SK-N-SH (cell line): ENCODE measurements at regions not wholly inside any gene's neighbourhood (a gene's known extent, or its start where the extent isn't known, plus 50 kb on each side); places are given as distances from the start of the nearest gene placed in this dataset.

ENCODE experiments used
- CTCF ChIA-PET: fragments of 300-600, 350-600 bp; formaldehyde crosslinking; extraction: SDS; loops from one replicate; lab custom pipeline; 2021; lab: Yijun Ruan, JAX
- POLR2A ChIA-PET: fragments of 350-600 bp; sonication (Branson Sonifier 250); formaldehyde crosslinking; extraction: SDS; loops from one replicate; lab custom pipeline; 2020; ENCODE audit warnings: antibody characterized with exemption, inconsistent platforms; lab: Yijun Ruan, JAX
- DNase-seq: peaks from one replicate; pipeline ENCODE4 v3.0.0; 2012
- H2AFZ ChIP-seq: fragments of 200-600 bp; sonication (generic); 2 replicates; pipeline ENCODE4 v1.8.1; 2016; ENCODE audit warnings: antibody characterized with exemption, mild to moderate bottlenecking, low read depth
- H3F3A ChIP-seq: fragments of 200-600 bp; sonication (generic); replicated peaks from 2 replicates; pipeline ENCODE3; 2016; ENCODE audit warnings: antibody characterized with exemption, mild to moderate bottlenecking; ENCODE audit not compliant: insufficient read depth
- H3K27ac ChIP-seq, 2 experiments: fragments of 200-500 bp in 1 of 2; fragments of 200-600 bp in 1 of 2; sonication (Bioruptor generic) in 1 of 2; sonication (generic), shearing (Covaris generic) in 1 of 2; 2 replicates each; pipeline versions ENCODE4 v1.5.1 to v1.6.1; 2014 to 2016; ENCODE audit warnings: low read depth in 2 of 2, inconsistent platforms in 1 of 2, low read length in 1 of 2, mild to moderate bottlenecking in 1 of 2, mixed read lengths in 1 of 2
- H3K27me3 ChIP-seq: fragments of 200-600 bp; sonication (generic), shearing (Covaris generic); 2 replicates; pipeline ENCODE4 v1.6.1; 2016; ENCODE audit warnings: mixed run types; ENCODE audit not compliant: insufficient read depth
- H3K36me3 ChIP-seq, 2 experiments: fragments of 200-500 bp in 1 of 2; fragments of 200-600 bp in 1 of 2; sonication (Bioruptor generic) in 1 of 2; sonication (generic) in 1 of 2; replicated peaks in 1 of 2; 2 replicates each; pipeline versions ENCODE3 to v1.5.1; 2014 to 2016; ENCODE audit warnings: low read length in 1 of 2, mild to moderate bottlenecking in 1 of 2; ENCODE audit not compliant: insufficient read depth in 2 of 2, control insufficient read depth in 1 of 2
- H3K4me1 ChIP-seq, 2 experiments: fragments of 200-500 bp in 1 of 2; fragments of 200-600 bp in 1 of 2; sonication (Bioruptor generic) in 1 of 2; sonication (generic), shearing (Covaris generic) in 1 of 2; 2 replicates each; pipeline versions ENCODE4 v1.5.1 to v1.6.1; 2014 to 2016; ENCODE audit warnings: low read depth in 1 of 2, low read length in 1 of 2, mixed run types in 1 of 2; ENCODE audit not compliant: insufficient read depth in 2 of 2, control insufficient read depth in 1 of 2
- H3K4me2 ChIP-seq: fragments of 200-600 bp; sonication (generic), shearing (Covaris generic); 2 replicates; pipeline ENCODE4 v1.6.1; 2017; ENCODE audit warnings: mixed run types
- H3K4me3 ChIP-seq, 2 experiments: fragments of 200-500 bp in 1 of 2; fragments of 200-600 bp in 1 of 2; sonication (Bioruptor generic) in 1 of 2; sonication (generic), shearing (Covaris generic) in 1 of 2; 2 replicates each; pipeline versions ENCODE4 v1.5.1 to v1.8.1; 2014 to 2016; ENCODE audit warnings: low read depth in 2 of 2, inconsistent platforms in 1 of 2, low read length in 1 of 2, mild to moderate bottlenecking in 1 of 2, mixed read lengths in 1 of 2, moderate library complexity in 1 of 2
- H3K79me2 ChIP-seq: fragments of 200-600 bp; sonication (generic); 2 replicates; pipeline ENCODE4 v1.8.1; 2017; ENCODE audit warnings: mild to moderate bottlenecking; ENCODE audit not compliant: insufficient read depth
- H3K9ac ChIP-seq: fragments of 200-600 bp; sonication (generic); 2 replicates; pipeline ENCODE4 v1.6.1; 2017; ENCODE audit warnings: mixed run types
- H3K9me2 ChIP-seq: fragments of 200-600 bp; sonication (generic); 2 replicates; pipeline ENCODE4 v1.6.1; 2017; ENCODE audit warnings: mixed run types
- H3K9me3 ChIP-seq: fragments of 200-600 bp; sonication (generic); 2 replicates; pipeline ENCODE4 v1.6.1; 2017; ENCODE audit warnings: mixed run types, mild to moderate bottlenecking, moderate library complexity
- H4K20me1 ChIP-seq: fragments of 200-600 bp; sonication (generic); 2 replicates; pipeline ENCODE4 v1.6.1; 2017; ENCODE audit warnings: mild to moderate bottlenecking, mixed run types; ENCODE audit not compliant: insufficient read depth
- CTCF ChIP-seq: fragments of 200-600 bp; sonication (generic); IDR thresholded peaks from 2 replicates; pipeline ENCODE4 v1.6.1; 2017; ENCODE audit warnings: antibody characterized with exemption, mild to moderate bottlenecking, moderate library complexity
- EZH2phosphoT487 ChIP-seq: fragments of 200-600 bp; sonication (generic); IDR thresholded peaks from 2 replicates; pipeline ENCODE4 v1.6.1; 2017; ENCODE audit warnings: low read depth, mixed run types, mild to moderate bottlenecking, antibody characterized with exemption, moderate library complexity, borderline replicate concordance
- FOXJ3 ChIP-seq: sonication (generic); formaldehyde crosslinking; IDR thresholded peaks from 2 replicates; pipeline ENCODE4 v1.5.1; 2020; ENCODE audit warnings: mild to moderate bottlenecking, missing genetic modification reagents
- FOXM1 ChIP-seq: IDR thresholded peaks from 2 replicates; pipeline ENCODE4 v1.4.0; 2012; ENCODE audit warnings: low read depth, mild to moderate bottlenecking
- JUND ChIP-seq: IDR thresholded peaks from 2 replicates; pipeline ENCODE4 v1.4.0; 2012
- NRF1 ChIP-seq: IDR thresholded peaks from 2 replicates; pipeline ENCODE4 v1.6.1; 2012; ENCODE audit warnings: low read depth, mild to moderate bottlenecking, low read length
- PBX3 ChIP-seq: IDR thresholded peaks from 2 replicates; pipeline ENCODE4; 2012
- RCOR1 ChIP-seq: fragments of 150-350 bp; IDR thresholded peaks from 2 replicates; pipeline ENCODE4 v1.6.1; 2017; ENCODE audit warnings: antibody characterized with exemption, low read length
- REST ChIP-seq: IDR thresholded peaks from 2 replicates; pipeline ENCODE4 v1.6.1; 2012; ENCODE audit warnings: mild to moderate bottlenecking, low read depth, low read length, moderate library complexity
- RFX5 ChIP-seq: IDR thresholded peaks from 2 replicates; pipeline ENCODE4 v1.6.1; 2012; ENCODE audit warnings: mild to moderate bottlenecking, improper control_type of control experiment, low read length
- SIN3A ChIP-seq: IDR thresholded peaks from 2 replicates; pipeline ENCODE4 v1.6.1; 2012; ENCODE audit warnings: low read depth, mild to moderate bottlenecking, low read length, moderate library complexity, borderline replicate concordance
- USF1 ChIP-seq: IDR thresholded peaks from 2 replicates; pipeline ENCODE4 v1.4.0; 2012; ENCODE audit warnings: low read depth, borderline replicate concordance
- USF2 ChIP-seq: fragments of 150-350 bp; IDR thresholded peaks from 2 replicates; pipeline ENCODE4 v1.6.1; 2017; ENCODE audit warnings: antibody characterized with exemption, low read length, low read depth, borderline replicate concordance
- WGBS: methylation state at CpG from one replicate; pipeline ENCODE4 v1.1.6; 2017; ENCODE audit warnings: low lambda C conversion rate; 5-methylcytosine and 5-hydroxymethylcytosine counted together

GRCh38 chr3:148591525-148591924, 106.2 kb upstream of the AGTR1 start:
- Histone ChIP-seq H2AFZ (no peak overlapping the region), H3K79me2 (no peaks in the 10 kb centered on the region), H3K9me2 (no peaks in the 10 kb centered on the region), H3K4me2 (no peak overlapping the region), H3K27ac (no peak overlapping the region), H3K9ac (no peak overlapping the region), H3K9me3 (no peaks in the 10 kb centered on the region), H3K4me3 (no peak overlapping the region), H3K36me3 (no peaks in the 10 kb centered on the region), H3K27me3 (no peaks in the 10 kb centered on the region), H3F3A (no peaks in the 10 kb centered on the region), H4K20me1 (no peaks in the 10 kb centered on the region), H3K4me1 (no peaks in the 10 kb centered on the region)
- ChIA-PET CTCF (no interaction called here), POLR2A (no interaction called here)
- no peak for DNase-seq
- TF ChIP-seq CTCF: no peak
- TF ChIP-seq REST: no peak
- no peak for TF ChIP-seq EZH2phosphoT487
- TF ChIP-seq NRF1: no peak
- TF ChIP-seq RFX5: no peak
- TF ChIP-seq RCOR1: no peak
- no peak for TF ChIP-seq USF2
- TF ChIP-seq USF1: no peak
- TF ChIP-seq FOXJ3 (CRISPR knock-in tag): no peak
- no peak for TF ChIP-seq SIN3A
- TF ChIP-seq FOXM1: no peak
- TF ChIP-seq PBX3: no peak
- TF ChIP-seq JUND: no peak
- 73% methylated on average over 3 of the region's 3 CpGs for WGBS
